DOHH2 (cell line): ENCODE measurements at regions not wholly inside any gene's neighbourhood (a gene's known extent, or its start where the extent isn't known, plus 50 kb on each side); places are given as distances from the start of the nearest gene placed in this dataset.

Source experiments
- H3F3A ChIP-seq: fragments of 200-600 bp; sonication (generic), shearing (Covaris generic); 2 replicates; pipeline ENCODE4 v1.6.0; 2016; ENCODE audit warnings: antibody characterized with exemption, mild to moderate bottlenecking; ENCODE audit not compliant: control insufficient read depth, insufficient read depth
- H3K27ac ChIP-seq: fragments of 200-600 bp; sonication (generic); 2 replicates; pipeline ENCODE4 v1.5.1; 2014; ENCODE audit warnings: low read depth, mild to moderate bottlenecking, low read length, moderate library complexity
- H3K27me3 ChIP-seq: fragments of 200-600 bp; sonication (generic); 2 replicates; pipeline ENCODE4 v1.6.1; 2014; ENCODE audit warnings: mild to moderate bottlenecking, low read length, mixed read lengths; ENCODE audit not compliant: control insufficient read depth
- H3K36me3 ChIP-seq: fragments of 200-600 bp; sonication (generic); 2 replicates; pipeline ENCODE4 v1.6.1; 2014; ENCODE audit warnings: mild to moderate bottlenecking, low read length, moderate library complexity, mixed read lengths; ENCODE audit not compliant: control insufficient read depth
- H3K4me1 ChIP-seq: fragments of 200-600 bp; sonication (generic); 2 replicates; pipeline ENCODE4 v1.6.1; 2014; ENCODE audit warnings: mild to moderate bottlenecking, low read length, mixed read lengths; ENCODE audit not compliant: control insufficient read depth
- H3K4me2 ChIP-seq: fragments of 200-600 bp; sonication (generic); 2 replicates; pipeline ENCODE4 v1.6.0; 2014; ENCODE audit warnings: mild to moderate bottlenecking, low read length, moderate library complexity
- H3K4me3 ChIP-seq: fragments of 200-600 bp; sonication (generic); 2 replicates; pipeline ENCODE4 v1.5.1; 2014; ENCODE audit warnings: mild to moderate bottlenecking, low read length, mixed read lengths
- H3K79me2 ChIP-seq: fragments of 200-600 bp; sonication (generic); 2 replicates; pipeline ENCODE4 v1.6.1; 2014; ENCODE audit warnings: mild to moderate bottlenecking, low read length, mixed read lengths; ENCODE audit not compliant: control insufficient read depth
- H3K9me2 ChIP-seq: fragments of 200-600 bp; sonication (generic); replicated peaks from 2 replicates; pipeline ENCODE4 v1.6.1; 2014; ENCODE audit warnings: mild to moderate bottlenecking, low read length, mixed read lengths; ENCODE audit not compliant: control insufficient read depth
- H3K9me3 ChIP-seq: fragments of 200-600 bp; sonication (generic); 2 replicates; pipeline ENCODE4 v1.6.1; 2014; ENCODE audit warnings: antibody characterized with exemption, low read length, mixed read lengths; ENCODE audit not compliant: control insufficient read depth, insufficient read depth
- H4K20me1 ChIP-seq: fragments of 200-600 bp; sonication (generic); 2 replicates; pipeline ENCODE4 v1.6.0; 2014; ENCODE audit warnings: low read depth, mild to moderate bottlenecking, antibody characterized with exemption, low read length, moderate library complexity; ENCODE audit not compliant: control insufficient read depth, insufficient read depth
- EZH2phosphoT487 ChIP-seq: fragments of 200-600 bp; sonication (generic); IDR thresholded peaks from 2 replicates; pipeline ENCODE4 v1.6.1; 2017; ENCODE audit warnings: borderline replicate concordance, mild to moderate bottlenecking, antibody characterized with exemption, low read length, moderate library complexity, mixed read lengths
- TF ChIP-seq, protein P1 (sequence below): fragments of 200-600 bp; sonication (generic); IDR thresholded peaks from one replicate; pipeline ENCODE4 v1.5.1; 2014; ENCODE audit warnings: antibody characterized with exemption, mild to moderate bottlenecking, low read depth, low read length; ENCODE audit not compliant: poor library complexity, severe bottlenecking

DNA sequence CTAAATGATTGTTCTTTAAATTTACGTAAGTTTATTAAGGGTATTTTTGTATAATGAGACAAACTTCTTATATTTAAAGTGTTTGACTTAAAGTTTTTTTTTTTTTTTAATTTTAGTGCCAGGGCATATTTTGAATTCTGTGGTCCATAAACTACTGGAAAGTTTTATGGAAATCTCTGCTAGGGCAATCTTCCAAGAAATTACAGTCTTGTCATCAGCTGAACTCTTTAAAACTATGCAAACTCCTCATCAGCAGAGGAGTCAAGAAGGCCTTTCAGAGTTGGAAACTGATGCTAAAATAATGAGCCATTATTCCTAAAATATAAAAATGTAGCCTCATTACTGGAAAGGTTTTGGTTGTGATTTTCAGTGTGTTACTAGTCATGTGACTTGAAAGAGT is 1201.9 kb downstream of the BRINP3 start:
- Histone ChIP-seq H3K27ac (no peak overlapping the region), H3K9me2 (no peaks in the 10 kb centered on the region), H3K79me2 (no peaks in the 10 kb centered on the region), H3K36me3 (no peaks in the 10 kb centered on the region), H3F3A (no peaks in the 10 kb centered on the region), H3K27me3 (no peaks in the 10 kb centered on the region), H4K20me1 (no peaks in the 10 kb centered on the region), H3K4me2 (no peak overlapping the region), H3K4me1 (no peaks in the 10 kb centered on the region), H3K4me3 (no peak overlapping the region), H3K9me3 (no peaks in the 10 kb centered on the region)
- TF ChIP-seq, protein P1, sequence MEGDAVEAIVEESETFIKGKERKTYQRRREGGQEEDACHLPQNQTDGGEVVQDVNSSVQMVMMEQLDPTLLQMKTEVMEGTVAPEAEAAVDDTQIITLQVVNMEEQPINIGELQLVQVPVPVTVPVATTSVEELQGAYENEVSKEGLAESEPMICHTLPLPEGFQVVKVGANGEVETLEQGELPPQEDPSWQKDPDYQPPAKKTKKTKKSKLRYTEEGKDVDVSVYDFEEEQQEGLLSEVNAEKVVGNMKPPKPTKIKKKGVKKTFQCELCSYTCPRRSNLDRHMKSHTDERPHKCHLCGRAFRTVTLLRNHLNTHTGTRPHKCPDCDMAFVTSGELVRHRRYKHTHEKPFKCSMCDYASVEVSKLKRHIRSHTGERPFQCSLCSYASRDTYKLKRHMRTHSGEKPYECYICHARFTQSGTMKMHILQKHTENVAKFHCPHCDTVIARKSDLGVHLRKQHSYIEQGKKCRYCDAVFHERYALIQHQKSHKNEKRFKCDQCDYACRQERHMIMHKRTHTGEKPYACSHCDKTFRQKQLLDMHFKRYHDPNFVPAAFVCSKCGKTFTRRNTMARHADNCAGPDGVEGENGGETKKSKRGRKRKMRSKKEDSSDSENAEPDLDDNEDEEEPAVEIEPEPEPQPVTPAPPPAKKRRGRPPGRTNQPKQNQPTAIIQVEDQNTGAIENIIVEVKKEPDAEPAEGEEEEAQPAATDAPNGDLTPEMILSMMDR: no peak
- no peak for TF ChIP-seq EZH2phosphoT487

DNA sequence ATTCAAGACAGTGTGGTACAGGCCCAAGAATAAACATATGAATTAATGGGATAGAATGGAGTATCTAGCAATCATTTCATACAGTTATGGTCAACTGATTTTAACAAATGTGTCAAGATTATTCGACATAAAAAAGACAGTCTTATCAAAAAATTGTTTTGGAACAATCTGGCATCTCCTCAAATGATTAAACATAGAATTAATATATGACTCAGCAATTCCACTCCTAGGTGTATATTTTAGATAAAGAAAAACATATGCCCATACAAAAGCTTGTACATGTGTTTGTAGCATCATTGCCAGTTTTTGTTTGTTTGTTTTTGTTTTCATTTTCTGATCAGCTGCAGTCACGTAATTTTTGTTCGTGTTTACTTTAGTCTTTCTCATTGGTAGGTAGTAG is 1188.3 kb downstream of the BRINP3 start:
- H3K4me1 ChIP-seq: no peaks in the 10 kb centered on the region
- H3K4me3 ChIP-seq: no peak overlapping the region
- no peaks in the 10 kb centered on the region for H3K9me3 ChIP-seq
- no peaks in the 10 kb centered on the region for H3K79me2 ChIP-seq
- no peak overlapping the region for H3K4me2 ChIP-seq
- H3K36me3 ChIP-seq: no peaks in the 10 kb centered on the region
- H3F3A ChIP-seq: no peaks in the 10 kb centered on the region
- no peak overlapping the region for H3K27ac ChIP-seq
- no peaks in the 10 kb centered on the region for H3K27me3 ChIP-seq
- H3K9me2 ChIP-seq: no peaks in the 10 kb centered on the region
- H4K20me1 ChIP-seq: no peaks in the 10 kb centered on the region
- TF ChIP-seq, protein P1: no peak
- no peak for TF ChIP-seq EZH2phosphoT487

DNA sequence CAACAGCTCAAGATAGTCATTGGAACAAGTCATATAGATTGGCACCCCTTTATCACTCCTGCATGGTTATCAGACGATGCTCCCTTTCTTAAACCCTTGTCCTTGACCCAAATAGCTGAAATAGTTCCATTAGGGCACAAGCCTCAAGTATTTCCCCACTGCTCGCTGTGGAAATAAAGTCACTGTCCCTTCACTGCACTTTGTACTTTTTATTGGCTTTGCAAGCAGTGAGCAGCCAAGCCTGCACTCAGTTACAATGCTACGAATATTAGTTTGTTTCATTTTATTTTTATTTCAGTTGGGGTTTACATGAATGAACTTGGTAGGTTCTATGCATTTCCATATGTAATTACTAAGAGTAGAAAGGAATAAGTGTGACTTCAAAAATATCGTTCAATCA is 1176.4 kb downstream of the BRINP3 start:
- no peaks in the 10 kb centered on the region for H3K79me2 ChIP-seq
- TF ChIP-seq, protein P1: no peak
- no peak for TF ChIP-seq EZH2phosphoT487
- H3K27ac ChIP-seq: no peak overlapping the region
- H3K9me2 ChIP-seq: no peaks in the 10 kb centered on the region
- no peaks in the 10 kb centered on the region for H3K9me3 ChIP-seq
- H3K4me2 ChIP-seq: no peak overlapping the region
- H3K27me3 ChIP-seq: no peaks in the 10 kb centered on the region
- no peak overlapping the region for H3K4me3 ChIP-seq
- no peaks in the 10 kb centered on the region for H3K4me1 ChIP-seq
- no peaks in the 10 kb centered on the region for H3K36me3 ChIP-seq
- no peaks in the 10 kb centered on the region for H3F3A ChIP-seq
- no peaks in the 10 kb centered on the region for H4K20me1 ChIP-seq

DNA sequence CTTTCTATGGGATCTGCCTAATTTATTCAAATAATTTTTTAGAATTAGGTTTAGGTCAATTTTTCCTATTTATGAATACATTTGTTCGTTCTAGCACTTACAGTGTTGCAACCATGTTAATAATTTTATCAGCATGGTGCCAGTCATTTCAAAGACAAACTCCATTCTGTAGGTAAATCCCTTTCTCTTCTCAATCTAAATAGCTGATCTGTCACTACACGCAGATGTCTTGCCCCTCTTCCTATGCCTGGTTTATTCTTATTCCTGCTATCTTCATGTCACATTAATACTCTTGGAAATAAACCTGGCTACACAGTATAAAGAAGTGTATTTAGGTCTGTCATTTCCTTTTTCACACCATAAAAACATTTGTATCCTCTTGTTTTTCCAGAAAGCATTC is 1172.4 kb downstream of the BRINP3 start:
- no peaks in the 10 kb centered on the region for H4K20me1 ChIP-seq
- TF ChIP-seq, protein P1: no peak
- no peak for TF ChIP-seq EZH2phosphoT487

More for the DNA sequence above, 1172.4 kb downstream of the BRINP3 start:
- H3K4me2 ChIP-seq: no peak overlapping the region
- H3K27ac ChIP-seq: no peak overlapping the region
- H3K27me3 ChIP-seq: no peaks in the 10 kb centered on the region
- no peaks in the 10 kb centered on the region for H3K79me2 ChIP-seq
- no peaks in the 10 kb centered on the region for H3K36me3 ChIP-seq
- H3F3A ChIP-seq: no peaks in the 10 kb centered on the region
- H3K9me3 ChIP-seq: no peaks in the 10 kb centered on the region
- H3K4me3 ChIP-seq: no peak overlapping the region
- H3K9me2 ChIP-seq: no peaks in the 10 kb centered on the region
- H3K4me1 ChIP-seq: no peaks in the 10 kb centered on the region
